Keratinocyte (primary cell): ENCODE measurements at regions not wholly inside any gene's neighbourhood (a gene's known extent, or its start where the extent isn't known, plus 50 kb on each side); places are given as distances from the start of the nearest gene placed in this dataset.

ENCODE experiments used
- DNase-seq: peaks from one replicate; pipeline ENCODE4 v3.0.0-alpha.2; 2011; ENCODE audit warnings: low read depth, missing footprints, low spot score
- FAIRE-seq: peaks from 2 replicates; lab custom pipeline; 2011; peaks lifted over from hg19 to GRCh38; lab: Jason Lieb, UNC
- H2AFZ ChIP-seq: 2 replicates; pipeline ENCODE4 v1.6.0; 2012; ENCODE audit warnings: low read length, control low read depth, inconsistent platforms; ENCODE audit not compliant: control insufficient read depth
- H3K27ac ChIP-seq: 2 replicates; pipeline ENCODE4 v1.5.1; 2011; ENCODE audit warnings: low read length; ENCODE audit not compliant: control insufficient read depth, insufficient read depth
- H3K27me3 ChIP-seq: 3 replicates; pipeline ENCODE4 v1.6.0; 2011; ENCODE audit warnings: low read length; ENCODE audit not compliant: control insufficient read depth, insufficient read depth; ENCODE audit errors: extremely low read depth
- H3K36me3 ChIP-seq, 2 experiments: 2 replicates in 1 of 2; 3 replicates in 1 of 2; pipeline ENCODE4 v1.5.1; 2011; ENCODE audit warnings: low read length in 2 of 2, mild to moderate bottlenecking in 1 of 2; ENCODE audit not compliant: control insufficient read depth in 2 of 2, insufficient read depth in 2 of 2; ENCODE audit errors: extremely low read depth in 1 of 2
- H3K4me1 ChIP-seq: 3 replicates; pipeline ENCODE4 v1.5.1; 2011; ENCODE audit warnings: low read length; ENCODE audit not compliant: control insufficient read depth, insufficient read depth; ENCODE audit errors: extremely low read depth
- H3K4me2 ChIP-seq: 3 replicates; pipeline ENCODE4 v1.6.0; 2011; ENCODE audit warnings: low read depth, low read length; ENCODE audit not compliant: control insufficient read depth, insufficient read depth; ENCODE audit errors: extremely low read depth
- H3K4me3 ChIP-seq, 3 experiments: fragments of 200-600 bp in 1 of 3; sonication (generic) in 1 of 3; 2 replicates in 2 of 3; 3 replicates in 1 of 3; pipeline ENCODE4 v1.5.1; 2011 to 2016; ENCODE audit warnings: low read length in 3 of 3, mild to moderate bottlenecking in 3 of 3, control low read depth in 2 of 3, inconsistent platforms in 1 of 3, low read depth in 1 of 3, mixed read lengths in 1 of 3, mixed run types in 1 of 3, moderate library complexity in 1 of 3; ENCODE audit not compliant: control insufficient read depth in 2 of 3, insufficient read depth in 2 of 3; ENCODE audit errors: extremely low read depth in 1 of 3
- H3K79me2 ChIP-seq: 2 replicates; pipeline ENCODE4 v1.6.0; 2012; ENCODE audit warnings: low read length; ENCODE audit not compliant: control insufficient read depth, insufficient read depth
- H3K9ac ChIP-seq: 3 replicates; pipeline ENCODE4 v1.6.0; 2011; ENCODE audit warnings: low read length; ENCODE audit not compliant: control insufficient read depth, insufficient read depth; ENCODE audit errors: extremely low read depth
- H3K9me1 ChIP-seq: 3 replicates; pipeline ENCODE4 v1.6.0; 2011; ENCODE audit warnings: low read length; ENCODE audit not compliant: control insufficient read depth, insufficient read depth; ENCODE audit errors: extremely low read depth
- H3K9me3 ChIP-seq: 2 replicates; pipeline ENCODE4 v1.5.1; 2012; ENCODE audit warnings: low read depth, low read length; ENCODE audit not compliant: control insufficient read depth
- H4K20me1 ChIP-seq: 3 replicates; pipeline ENCODE4 v1.6.0; 2011; ENCODE audit warnings: low read length; ENCODE audit not compliant: control insufficient read depth, insufficient read depth; ENCODE audit errors: extremely low read depth
- EZH2 ChIP-seq: IDR thresholded peaks from one replicate; pipeline ENCODE4 v1.6.1; 2012; ENCODE audit warnings: inconsistent platforms, mild to moderate bottlenecking, low read length, moderate library complexity
- dilution Hi-C: fragments of 300-500 bp; cut with MboI; formaldehyde crosslinking; loops from one replicate; pipeline ENCODE4 v1.7.0; 2020; ENCODE audit warnings: low sequenced_read_pairs; ENCODE audit not compliant: extremely low pct_ligation_motif_present
- TF ChIP-seq, protein P1 (sequence below), 3 experiments: IDR thresholded peaks in 1 of 3; conservative IDR thresholded peaks in 1 of 3; optimal IDR thresholded peaks in 1 of 3; 2 replicates in 2 of 3; 3 replicates in 1 of 3; pipeline versions ENCODE3 to v1.5.1; 2011; ENCODE audit warnings: low read length in 3 of 3, mild to moderate bottlenecking in 3 of 3, moderate library complexity in 2 of 3, control low read depth in 1 of 3, inconsistent platforms in 1 of 3; ENCODE audit not compliant: insufficient read depth in 2 of 3; ENCODE audit errors: extremely low read depth in 1 of 3

DNA sequence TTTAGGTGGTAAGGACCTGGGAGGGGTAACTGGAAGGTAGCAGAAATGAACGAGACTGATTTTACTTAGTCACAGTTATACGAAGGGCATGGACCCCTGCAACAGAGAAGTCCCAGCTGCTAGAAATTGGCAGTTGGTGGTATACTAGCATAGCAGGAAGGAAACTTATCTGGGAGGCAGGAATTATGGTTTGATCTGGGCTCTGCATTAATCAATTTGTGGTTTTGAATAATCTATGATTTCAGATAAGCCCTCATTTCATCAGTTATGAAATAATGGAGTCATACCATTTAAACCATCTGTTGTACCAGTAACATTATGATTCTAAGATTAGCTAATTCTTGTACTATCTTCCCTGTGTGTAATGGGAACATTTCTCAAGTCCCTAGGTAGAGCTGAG is 54.0 kb upstream of the TMEM229A start:
- dilution Hi-C loops = no loop called here
- Histone ChIP-seq H3K9ac (no peak overlapping the region), H4K20me1 (no peaks in the 10 kb centered on the region), H3K36me3 (no peaks in the 10 kb centered on the region), H3K9me3 (no peaks in the 10 kb centered on the region), H3K4me3 (no peak overlapping the region), H3K27me3 (no peaks in the 10 kb centered on the region), H3K4me2 (no peak overlapping the region), H3K4me1 (no peaks in the 10 kb centered on the region), H3K27ac (no peak overlapping the region), H3K79me2 (no peaks in the 10 kb centered on the region), H3K9me1 (no peaks in the 10 kb centered on the region), H2AFZ (no peak overlapping the region)
- TF ChIP-seq, protein P1, sequence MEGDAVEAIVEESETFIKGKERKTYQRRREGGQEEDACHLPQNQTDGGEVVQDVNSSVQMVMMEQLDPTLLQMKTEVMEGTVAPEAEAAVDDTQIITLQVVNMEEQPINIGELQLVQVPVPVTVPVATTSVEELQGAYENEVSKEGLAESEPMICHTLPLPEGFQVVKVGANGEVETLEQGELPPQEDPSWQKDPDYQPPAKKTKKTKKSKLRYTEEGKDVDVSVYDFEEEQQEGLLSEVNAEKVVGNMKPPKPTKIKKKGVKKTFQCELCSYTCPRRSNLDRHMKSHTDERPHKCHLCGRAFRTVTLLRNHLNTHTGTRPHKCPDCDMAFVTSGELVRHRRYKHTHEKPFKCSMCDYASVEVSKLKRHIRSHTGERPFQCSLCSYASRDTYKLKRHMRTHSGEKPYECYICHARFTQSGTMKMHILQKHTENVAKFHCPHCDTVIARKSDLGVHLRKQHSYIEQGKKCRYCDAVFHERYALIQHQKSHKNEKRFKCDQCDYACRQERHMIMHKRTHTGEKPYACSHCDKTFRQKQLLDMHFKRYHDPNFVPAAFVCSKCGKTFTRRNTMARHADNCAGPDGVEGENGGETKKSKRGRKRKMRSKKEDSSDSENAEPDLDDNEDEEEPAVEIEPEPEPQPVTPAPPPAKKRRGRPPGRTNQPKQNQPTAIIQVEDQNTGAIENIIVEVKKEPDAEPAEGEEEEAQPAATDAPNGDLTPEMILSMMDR (optimal IDR thresholded peaks at IDR 0.05 in 1 of 3, IDR thresholded peaks at IDR 0.05 in 1 of 3, conservative IDR thresholded peaks at IDR 0.05 in 1 of 3; ENCODE audit: extremely low read depth in 1 of 3, insufficient read depth in 2 of 3, low read length in 3 of 3) = no peak
- TF ChIP-seq EZH2 = no peak
- no peak for FAIRE-seq
- no peak for DNase-seq

DNA sequence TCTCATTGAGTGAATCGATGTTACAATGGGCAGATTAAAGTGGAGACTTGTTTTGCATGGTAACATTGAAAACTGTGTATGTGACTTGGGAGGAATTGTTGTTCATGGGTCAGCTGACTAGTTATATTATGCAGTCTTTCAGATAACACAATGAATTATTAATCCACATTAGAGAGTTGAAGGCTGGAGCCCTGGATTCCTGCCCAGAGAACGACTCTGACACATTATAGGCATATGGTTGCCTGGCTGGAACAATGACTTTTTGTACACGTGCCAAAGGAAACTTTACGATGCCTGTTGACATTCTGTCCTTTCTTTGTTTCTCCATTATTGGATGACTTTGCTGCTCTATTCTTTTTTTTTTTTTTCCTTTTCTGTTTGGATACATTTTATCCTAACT is 52.3 kb upstream of the TMEM229A start:
- no peak overlapping the region for H3K9ac ChIP-seq
- H3K9me3 ChIP-seq = no peaks in the 10 kb centered on the region
- no peaks in the 10 kb centered on the region for H3K79me2 ChIP-seq
- no peak overlapping the region for H2AFZ ChIP-seq
- no peak overlapping the region for H3K4me2 ChIP-seq
- no peaks in the 10 kb centered on the region for H3K4me1 ChIP-seq
- FAIRE-seq = no peak
- TF ChIP-seq EZH2 = no peak
- TF ChIP-seq, protein P1 (optimal IDR thresholded peaks at IDR 0.05 in 1 of 3, IDR thresholded peaks at IDR 0.05 in 1 of 3, conservative IDR thresholded peaks at IDR 0.05 in 1 of 3; ENCODE audit: extremely low read depth in 1 of 3, insufficient read depth in 2 of 3, low read length in 3 of 3) = no peak
- H3K9me1 ChIP-seq = no peaks in the 10 kb centered on the region
- no peak for DNase-seq
- dilution Hi-C loops = no loop called here
- H3K4me3 ChIP-seq = no peak overlapping the region
- H3K36me3 ChIP-seq = no peaks in the 10 kb centered on the region
- no peaks in the 10 kb centered on the region for H4K20me1 ChIP-seq
- H3K27ac ChIP-seq = no peak overlapping the region
- H3K27me3 ChIP-seq = no peaks in the 10 kb centered on the region
